DND-41 (cell line): ENCODE measurements at regions not wholly inside any gene's neighbourhood (a gene's known extent, or its start where the extent isn't known, plus 50 kb on each side); places are given as distances from the start of the nearest gene placed in this dataset.

Experiments
- EZH2 ChIP-seq: IDR thresholded peaks from 3 replicates; pipeline ENCODE4 v1.6.1; 2012; ENCODE audit warnings: borderline replicate concordance, low read depth, mild to moderate bottlenecking, moderate library complexity, low read length, inconsistent platforms; ENCODE audit not compliant: severe bottlenecking
- TF ChIP-seq, protein P1 (sequence below): IDR thresholded peaks from 2 replicates; pipeline ENCODE4 v1.5.1; 2012; ENCODE audit warnings: borderline replicate concordance, low read length, moderate library complexity, mild to moderate bottlenecking; ENCODE audit not compliant: poor library complexity, severe bottlenecking; ENCODE audit errors: extremely low read depth

DNA sequence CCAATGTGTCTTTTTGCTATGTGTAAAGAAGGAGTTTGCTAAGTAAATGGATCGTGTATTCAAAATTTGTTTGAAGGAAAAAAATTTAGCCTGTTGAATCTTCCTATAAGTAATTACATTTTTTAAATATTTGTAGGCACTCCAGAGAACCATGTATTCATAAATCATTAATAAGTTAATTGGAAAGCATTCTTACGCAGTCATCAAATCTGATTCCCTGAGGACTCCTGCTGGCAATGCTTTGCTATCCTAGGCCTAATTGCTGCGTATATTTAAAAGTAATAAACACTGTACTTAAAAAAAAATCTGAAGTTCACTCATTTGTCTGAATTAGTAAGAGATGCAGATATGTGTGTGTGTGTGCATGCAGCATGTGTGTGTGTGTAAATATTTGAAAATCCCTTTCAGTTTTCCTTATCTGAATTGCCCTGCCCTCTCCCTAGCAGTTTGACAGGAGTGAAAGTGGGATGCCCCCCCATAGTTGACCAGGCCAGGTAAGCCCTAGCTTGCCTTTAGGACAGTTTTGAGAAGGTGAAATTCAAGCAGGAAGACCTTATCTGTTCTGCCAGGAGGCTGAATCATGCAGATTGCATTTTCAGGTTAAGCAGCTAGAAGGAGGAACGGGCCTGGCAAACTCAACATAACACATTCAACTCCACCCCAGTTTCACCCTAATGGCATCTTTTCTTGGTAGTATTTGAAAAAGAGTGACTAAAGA, 81.2 kb upstream of the DNAH5 start:
- TF ChIP-seq, protein P1, sequence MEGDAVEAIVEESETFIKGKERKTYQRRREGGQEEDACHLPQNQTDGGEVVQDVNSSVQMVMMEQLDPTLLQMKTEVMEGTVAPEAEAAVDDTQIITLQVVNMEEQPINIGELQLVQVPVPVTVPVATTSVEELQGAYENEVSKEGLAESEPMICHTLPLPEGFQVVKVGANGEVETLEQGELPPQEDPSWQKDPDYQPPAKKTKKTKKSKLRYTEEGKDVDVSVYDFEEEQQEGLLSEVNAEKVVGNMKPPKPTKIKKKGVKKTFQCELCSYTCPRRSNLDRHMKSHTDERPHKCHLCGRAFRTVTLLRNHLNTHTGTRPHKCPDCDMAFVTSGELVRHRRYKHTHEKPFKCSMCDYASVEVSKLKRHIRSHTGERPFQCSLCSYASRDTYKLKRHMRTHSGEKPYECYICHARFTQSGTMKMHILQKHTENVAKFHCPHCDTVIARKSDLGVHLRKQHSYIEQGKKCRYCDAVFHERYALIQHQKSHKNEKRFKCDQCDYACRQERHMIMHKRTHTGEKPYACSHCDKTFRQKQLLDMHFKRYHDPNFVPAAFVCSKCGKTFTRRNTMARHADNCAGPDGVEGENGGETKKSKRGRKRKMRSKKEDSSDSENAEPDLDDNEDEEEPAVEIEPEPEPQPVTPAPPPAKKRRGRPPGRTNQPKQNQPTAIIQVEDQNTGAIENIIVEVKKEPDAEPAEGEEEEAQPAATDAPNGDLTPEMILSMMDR, result no peak
- no peak for TF ChIP-seq EZH2
